ENCODE measurements at regions not wholly inside any gene's neighbourhood (a gene's known extent, or its start where the extent isn't known, plus 50 kb on each side); places are given as distances from the start of the nearest gene placed in this dataset.

- DNase-seq, result no peak
- Histone ChIP-seq H2AFZ (replicated peaks; ENCODE audit: low read length, poor library complexity) (peak overlapping the region; percentile 75), H3K9me3 (ENCODE audit: control insufficient read depth, insufficient read depth, low read length) (no peaks in the 10 kb centered on the region), H2BK20ac (ENCODE audit: low read depth, low read length) (peak overlapping the region; percentile 98), H4K91ac (ENCODE audit: insufficient read depth, low read depth, low read length) (peak overlapping the region; percentile 98), H3K27ac (ENCODE audit: insufficient read depth, low read length) (peak overlapping the region; percentile 87), H2AK5ac (ENCODE audit: low read depth, low read length) (peak overlapping the region; percentile 99), H3K36me3 (ENCODE audit: control insufficient read depth, insufficient read depth, low read length) (no peaks in the 10 kb centered on the region), H3K18ac (ENCODE audit: low read depth, low read length) (peak overlapping the region; percentile 99), H3K56ac (ENCODE audit: extremely low read depth, insufficient read depth, low read length) (peak overlapping the region; percentile 92), H2BK15ac (ENCODE audit: low read depth, low read length) (peak overlapping the region; percentile 100; the same call in 2 of the 3 replicates), H3K4me2 (ENCODE audit: low read depth, low read length) (0 out of 2 replicates have a peak overlapping the region, but pooled peaks have one; percentile 25), H3K4me1 (ENCODE audit: control insufficient read depth, insufficient read depth, low read length) (peaks cover 43% of the 10 kb centered on the region), H3K14ac (replicated peaks; ENCODE audit: low read depth, low read length) (peak overlapping the region; percentile 98), H3K9ac (ENCODE audit: low read depth, low read length) (peak overlapping the region; percentile 82), H3K23ac (ENCODE audit: low read depth, low read length) (peak overlapping the region; percentile 99), H3K9me1 (ENCODE audit: insufficient read depth, low read length) (peaks cover 18% of the 10 kb centered on the region), H2BK5ac (ENCODE audit: low read depth, low read length, poor library complexity, severe bottlenecking) (peak overlapping the region; percentile 98), H3K4ac (ENCODE audit: low read depth, low read length) (peak overlapping the region; percentile 95), H3K79me1 (ENCODE audit: low read depth in 1 of 2, low read length in 2 of 2) (peaks cover 3 to 23% of the 10 kb centered on the region in 2 experiments; a peak in 3 of 4 replicates), H4K8ac (ENCODE audit: low read depth in 2 of 2, low read length in 2 of 2) (peak overlapping the region; percentile 97 to 99), H4K20me1 (ENCODE audit: insufficient read depth, low read length) (no peaks in the 10 kb centered on the region), H4K5ac (ENCODE audit: low read depth, low read length) (peak overlapping the region; percentile 100), H3K27me3 (ENCODE audit: control insufficient read depth, insufficient read depth, low read length) (no peaks in the 10 kb centered on the region), H2BK120ac (ENCODE audit: low read depth, low read length) (peak overlapping the region; percentile 97), H3K4me3 (ENCODE audit: insufficient read depth, low read depth, low read length) (no peak overlapping the region), H2AK9ac (replicated peaks; ENCODE audit: low read depth, low read length, poor library complexity) (peak overlapping the region; percentile 55)
- ATAC-seq (ENCODE audit: low read depth), result no peak
- ChIA-PET CTCF (no interaction called here), POLR2A (ENCODE audit: unreplicated experiment) (no interaction called here)
- in situ Hi-C loops (cut with MboI; ENCODE audit: low sequenced_read_pairs), result no loop called here
- TF ChIP-seq POLR2A (IDR thresholded peaks at IDR 0.05; ENCODE audit: low read depth, low read length) (no peak), USF2 (IDR thresholded peaks at IDR 0.05; ENCODE audit: low read depth, low read length) (no peak), RFX5 (IDR thresholded peaks at IDR 0.05; ENCODE audit: low read depth, low read length) (no peak), MAFK (IDR thresholded peaks at IDR 0.05; ENCODE audit: low read depth, low read length) (no peak), BHLHE40 (IDR thresholded peaks at IDR 0.05; ENCODE audit: low read depth, low read length) (no peak), RAD21 (IDR thresholded peaks at IDR 0.05; ENCODE audit: low read length) (no peak), MAZ (IDR thresholded peaks at IDR 0.05; ENCODE audit: borderline replicate concordance, low read depth, low read length) (no peak)
- 71% methylated on average over 13 of the region's 23 CpGs; no CpG with 5 or more reads in 1 of the 2 experiments for WGBS, 2 experiments (ENCODE audit: extremely low coverage in 2 of 2, insufficient read length in 1 of 2)
- no TSS peak for BruUV-seq (replicated peaks)
- intact Hi-C loops (cut with micrococcal nuclease), result loop anchor here (5.0 kb wide), 1 partner anchor 42 kb away; no protein-coding TSS in a partner anchor
- dilution Hi-C loops (cut with HindIII; ENCODE audit: low sequenced_read_pairs, unreplicated experiment), result no loop called here
These were observed 207.6 kb downstream of the NPIPB11 start for GRCh38 chr16:29198731-29199521.

Data from IMR-90 (cell line).